ENCODE measurements at regions not wholly inside any gene's neighbourhood (a gene's known extent, or its start where the extent isn't known, plus 50 kb on each side); places are given as distances from the start of the nearest gene placed in this dataset.

GRCh38 chrX:39709364-39709763, 388.4 kb downstream of the BCOR start:
- no peak for FAIRE-seq
- no peak for DNase-seq (ENCODE audit: insufficient read length, low spot score)

- DNase-seq (ENCODE audit: insufficient read length, low spot score) (no peak), FAIRE-seq (no peak)
Measured at GRCh38 chrX:39709812-39710211, 387.9 kb downstream of the BCOR start.

GRCh38 chrX:39710776-39711175, 387.0 kb downstream of the BCOR start:
- DNase-seq (ENCODE audit: insufficient read length, low spot score): no peak
- no peak for FAIRE-seq

GRCh38 chrX:39714471-39714870, 383.3 kb downstream of the BCOR start:
- DNase-seq (ENCODE audit: insufficient read length, low spot score) (no peak), FAIRE-seq (no peak)

GRCh38 chrX:39716401-39716800, 381.4 kb downstream of the BCOR start:
- DNase-seq (ENCODE audit: insufficient read length, low spot score) (no peak), FAIRE-seq (no peak)

GRCh38 chrX:39716802-39717540, 380.8 kb downstream of the BCOR start:
- no peak for FAIRE-seq
- DNase-seq (ENCODE audit: insufficient read length, low spot score): no peak

GRCh38 chrX:39718981-39719380, 378.8 kb downstream of the BCOR start:
- DNase-seq (ENCODE audit: insufficient read length, low spot score) (no peak), FAIRE-seq (no peak)

- FAIRE-seq (no peak), DNase-seq (ENCODE audit: insufficient read length, low spot score) (no peak)
Measured at GRCh38 chrX:39720945-39721344, 376.8 kb downstream of the BCOR start.

GRCh38 chrX:39721566-39722279, 376.0 kb downstream of the BCOR start:
- no peak for FAIRE-seq
- no peak for DNase-seq (ENCODE audit: insufficient read length, low spot score)

GRCh38 chrX:39724544-39724943, 373.2 kb downstream of the BCOR start:
- FAIRE-seq: no peak
- DNase-seq (ENCODE audit: insufficient read length, low spot score): no peak

GRCh38 chrX:39725114-39725513, 372.6 kb downstream of the BCOR start:
- FAIRE-seq (no peak), DNase-seq (ENCODE audit: insufficient read length, low spot score) (no peak)

- DNase-seq (ENCODE audit: insufficient read length, low spot score): no peak
Measured at GRCh38 chrX:39725928-39726619, 371.7 kb downstream of the BCOR start.

GRCh38 chrX:39726771-39727170, 371.0 kb downstream of the BCOR start:
- DNase-seq (ENCODE audit: insufficient read length, low spot score): no peak
- no peak for FAIRE-seq

More at GRCh38 chrX:39725928-39726619, 371.7 kb downstream of the BCOR start:
- no peak for FAIRE-seq

- no peak for FAIRE-seq
- no peak for DNase-seq (ENCODE audit: insufficient read length, low spot score)
Measured at GRCh38 chrX:39728025-39728424, 369.7 kb downstream of the BCOR start.

GRCh38 chrX:39728852-39729598, 368.7 kb downstream of the BCOR start:
- no peak for DNase-seq (ENCODE audit: insufficient read length, low spot score)

GRCh38 chrX:39729981-39730661, 367.6 kb downstream of the BCOR start:
- FAIRE-seq (no peak), DNase-seq (ENCODE audit: insufficient read length, low spot score) (no peak)

More at GRCh38 chrX:39728852-39729598, 368.7 kb downstream of the BCOR start:
- FAIRE-seq: no peak

GRCh38 chrX:39730662-39731329, 367.0 kb downstream of the BCOR start:
- FAIRE-seq: no peak
- peak; percentile 52 for DNase-seq (ENCODE audit: insufficient read length, low spot score)

- no peak for FAIRE-seq
- no peak for DNase-seq (ENCODE audit: insufficient read length, low spot score)
Measured at GRCh38 chrX:39731330-39731667, 366.5 kb downstream of the BCOR start.

- DNase-seq (ENCODE audit: insufficient read length, low spot score): no peak
Measured at GRCh38 chrX:39731735-39732134, 366.0 kb downstream of the BCOR start.

GRCh38 chrX:39733745-39734144, 364.0 kb downstream of the BCOR start:
- FAIRE-seq (no peak), DNase-seq (ENCODE audit: insufficient read length, low spot score) (no peak)

More at GRCh38 chrX:39731735-39732134, 366.0 kb downstream of the BCOR start:
- FAIRE-seq: no peak

Data from GM19239 (cell line).